HCEC 1CT (cell line): ENCODE measurements at regions not wholly inside any gene's neighbourhood (a gene's known extent, or its start where the extent isn't known, plus 50 kb on each side); places are given as distances from the start of the nearest gene placed in this dataset.
"Not testable (repeated sequence)": the region's sequence is repeated elsewhere in the genome, so short reads cannot be mapped to it uniquely, and the experiment has no call there.

Experiments used
- DNase-seq: peaks from one replicate; pipeline ENCODE4 v3.0.0-alpha.2; 2017

DNA sequence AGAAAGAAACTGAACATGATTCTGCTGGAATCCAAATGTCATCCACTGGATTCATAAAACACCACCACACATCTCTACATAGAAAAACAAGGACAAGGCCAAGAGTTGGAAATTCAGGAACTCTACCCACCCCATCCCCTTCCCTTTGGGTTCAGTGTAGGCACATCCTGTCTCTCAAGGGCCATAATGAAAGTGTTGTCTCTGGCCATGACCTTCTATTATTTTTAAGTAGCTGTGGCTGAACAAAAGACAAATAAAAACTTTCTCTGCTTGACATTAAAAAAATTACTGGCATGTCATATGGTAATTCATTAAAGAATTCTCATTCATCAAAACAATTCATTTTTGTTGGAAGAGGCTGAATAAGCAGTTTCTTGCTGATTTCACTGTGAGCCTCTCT, 54.9 kb upstream of the ZBTB18 start:
- no peak for DNase-seq

DNA sequence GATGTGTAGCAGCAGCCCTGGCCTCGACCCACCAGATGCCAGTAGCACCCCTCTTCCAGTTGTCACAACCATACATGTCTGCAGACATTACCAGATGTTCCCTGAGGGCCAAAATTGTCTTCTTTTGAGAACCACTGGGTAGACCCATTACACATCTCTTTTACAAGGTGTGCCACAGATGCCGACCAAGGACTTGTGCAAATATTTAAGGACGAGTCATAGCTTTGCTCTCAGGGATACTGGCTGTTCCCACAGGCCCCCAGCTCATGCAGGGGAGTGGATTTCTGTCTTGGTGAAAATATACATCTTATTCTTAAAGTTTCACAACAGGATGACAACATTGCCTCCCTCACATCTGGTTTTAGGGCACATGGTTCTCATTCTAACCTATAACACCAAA, 59.4 kb upstream of the ZBTB18 start:
- no peak for DNase-seq

DNA sequence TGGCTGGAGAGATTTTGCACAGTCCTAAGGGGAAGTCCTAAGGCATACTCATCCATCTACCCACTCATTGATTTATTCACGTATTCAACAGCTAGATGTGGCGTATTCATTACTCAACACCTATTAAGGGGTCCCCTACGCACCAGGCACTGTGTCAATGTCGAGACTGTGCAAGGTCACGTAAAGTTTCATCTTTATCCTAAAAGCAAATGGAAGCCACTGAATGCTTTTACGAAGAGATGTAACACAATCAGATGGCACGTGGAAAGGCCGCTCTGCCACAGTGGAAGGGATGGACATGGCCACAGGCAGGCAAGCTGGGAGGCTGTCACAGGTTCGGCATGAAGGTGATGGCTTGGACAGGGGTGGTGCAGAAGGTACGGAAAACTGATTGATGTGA, 66.3 kb upstream of the ZBTB18 start:
- no peak for DNase-seq

DNA sequence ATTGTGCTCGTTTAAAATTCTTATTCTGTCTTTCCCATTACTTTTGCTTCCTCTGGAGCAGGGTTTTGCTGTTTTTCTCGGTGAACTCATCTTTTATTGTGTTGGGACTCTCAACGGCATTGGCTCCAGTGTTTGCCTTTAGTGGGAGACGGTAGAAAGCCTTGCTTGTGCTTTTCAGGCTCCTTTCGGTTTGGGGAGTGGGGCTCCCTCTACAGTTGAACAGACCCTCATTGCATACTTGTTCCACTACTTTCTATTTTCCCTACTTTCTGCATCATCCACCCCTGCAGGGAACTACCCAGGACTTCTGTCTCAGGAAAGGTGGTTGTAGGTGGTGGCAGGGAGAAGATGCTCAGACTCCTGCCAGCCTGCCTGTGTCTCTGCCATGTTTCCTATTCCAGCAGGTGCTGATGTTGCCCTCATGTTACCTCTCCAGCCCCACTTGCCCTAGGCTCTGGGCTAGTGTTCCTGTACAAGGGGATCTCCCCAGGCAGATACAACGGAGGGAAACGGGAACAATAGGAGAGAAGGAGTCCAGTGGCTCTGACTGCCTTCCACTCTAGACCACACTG, 68.5 kb upstream of the ZBTB18 start:
- no peak for DNase-seq

DNA sequence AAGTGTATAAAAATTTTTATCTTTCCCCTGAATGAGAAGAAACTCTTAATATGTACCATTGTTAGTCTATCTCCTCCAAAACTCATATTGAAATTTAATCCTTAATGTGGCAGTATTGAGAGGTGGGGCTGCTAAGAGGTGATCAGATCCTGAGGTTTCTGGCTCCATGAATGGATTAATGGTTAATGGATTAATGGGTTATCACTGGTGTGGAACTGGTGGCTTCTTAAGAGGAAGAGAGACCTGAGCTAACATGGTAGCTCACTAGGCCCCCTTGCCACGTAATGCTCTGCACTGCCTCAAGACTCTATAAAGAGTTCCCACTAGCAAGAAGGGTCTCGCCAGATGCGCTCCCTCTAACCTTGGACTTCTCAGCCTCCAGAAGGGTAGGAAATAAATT, 70.6 kb upstream of the ZBTB18 start:
- no peak for DNase-seq

- DNase-seq: no peak
Observed at GRCh38 chr1:243980071-243980470, 71.0 kb upstream of the ZBTB18 start.

- DNase-seq: no peak
Observed at GRCh38 chr1:243979396-243979795, 71.7 kb upstream of the ZBTB18 start.

DNA sequence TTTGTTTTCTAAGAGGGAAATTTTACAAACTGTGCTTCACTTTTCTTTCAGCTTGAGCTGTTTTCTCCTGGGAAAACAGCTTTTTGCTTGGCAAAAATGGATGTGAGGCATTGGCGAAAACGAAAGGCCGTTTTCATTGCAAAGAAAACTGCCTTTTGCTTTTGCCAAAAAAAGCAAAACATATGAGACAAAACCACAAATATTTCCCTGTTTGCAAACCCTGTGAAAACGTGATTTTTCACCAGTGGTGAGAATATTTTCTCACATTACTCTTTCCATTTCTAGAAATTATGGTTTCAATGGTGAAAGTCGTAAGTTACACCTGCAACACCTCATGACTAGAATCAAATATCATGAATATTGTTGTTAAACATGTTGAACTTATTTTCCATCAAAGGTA, 74.0 kb upstream of the ZBTB18 start:
- DNase-seq: no peak

- no peak for DNase-seq
Observed at GRCh38 chr1:243974451-243975292, 76.4 kb upstream of the ZBTB18 start.

GRCh38 chr1:243973169-243973568, 77.9 kb upstream of the ZBTB18 start:
- DNase-seq: no peak

DNA sequence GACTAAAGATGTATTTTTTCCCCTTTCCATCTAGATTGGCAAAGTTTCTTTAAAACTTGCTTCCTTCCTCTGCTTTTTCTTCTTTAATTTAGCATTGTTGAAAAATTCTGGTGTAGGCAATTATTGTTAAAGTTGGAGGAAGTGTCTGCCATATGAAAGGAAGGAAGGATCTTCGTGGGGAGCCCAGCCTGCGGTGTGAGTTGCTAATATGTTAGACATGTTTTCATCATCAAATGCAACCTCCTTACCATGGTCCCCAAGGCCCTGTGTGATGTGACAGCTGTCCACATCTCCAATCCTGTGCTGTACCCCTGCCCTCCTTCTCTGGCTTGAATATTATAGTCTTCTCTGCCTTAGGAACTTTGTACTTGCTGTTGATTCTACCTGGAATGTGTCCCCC, 81.0 kb upstream of the ZBTB18 start:
- DNase-seq: no peak

DNA sequence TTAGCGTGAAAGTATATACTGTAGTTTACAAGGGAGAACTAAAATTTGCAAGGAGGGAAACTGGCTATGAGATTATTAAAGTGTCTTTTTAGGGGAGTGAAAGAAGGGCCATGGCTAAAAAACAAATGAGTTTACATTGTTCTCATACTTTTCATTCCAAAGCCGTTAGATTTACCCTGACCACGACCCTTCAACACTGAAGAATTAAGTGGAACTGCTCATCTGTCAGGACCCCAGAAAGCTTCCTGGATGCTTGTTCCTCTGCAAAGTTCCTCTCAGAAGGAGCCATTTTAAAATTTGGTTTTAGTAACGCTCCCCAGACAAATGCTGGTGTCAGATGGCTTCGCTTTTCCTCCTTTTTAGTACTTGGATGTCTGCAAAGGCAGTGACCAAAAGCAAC, 82.7 kb upstream of the ZBTB18 start:
- peak; percentile 41 for DNase-seq

DNA sequence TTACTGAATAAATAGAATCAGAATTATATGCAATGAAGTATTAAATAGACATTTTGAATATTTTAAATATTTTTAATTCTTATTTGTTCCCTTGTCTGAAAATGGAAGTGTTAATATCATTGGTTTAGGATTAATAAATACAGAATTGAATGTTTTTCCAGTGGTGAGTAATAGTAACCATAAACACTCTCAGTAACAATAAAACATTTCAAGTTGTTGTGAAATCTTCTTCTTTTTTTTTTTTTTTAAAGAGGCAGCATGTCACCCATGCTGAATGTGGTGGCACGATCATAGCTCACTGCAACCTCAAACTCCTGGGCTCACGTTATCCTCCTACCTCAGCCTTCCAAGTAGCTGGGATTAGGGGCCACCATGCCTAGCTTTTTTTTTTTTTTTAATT, 86.2 kb upstream of the ZBTB18 start:
- DNase-seq: peak; percentile 51

DNA sequence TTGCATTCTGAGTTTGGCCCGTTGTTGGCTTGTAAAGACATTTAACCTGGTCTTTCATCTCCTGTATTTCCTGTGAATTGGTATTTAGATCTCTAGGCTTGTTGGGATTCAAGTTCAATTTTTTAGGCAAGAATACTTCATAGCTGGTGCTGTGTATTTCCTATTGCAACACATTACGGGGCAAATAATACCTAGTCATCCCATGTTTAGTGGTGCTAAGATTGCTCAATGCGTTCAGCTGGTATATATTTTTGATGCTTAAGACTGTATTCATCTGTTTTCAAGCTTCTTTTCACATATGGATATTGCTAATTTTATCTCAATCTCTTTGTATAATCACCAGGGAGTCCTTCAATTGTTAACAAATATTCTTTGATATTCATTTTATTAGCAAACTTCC, 87.5 kb upstream of the ZBTB18 start:
- peak; percentile 56 for DNase-seq

DNA sequence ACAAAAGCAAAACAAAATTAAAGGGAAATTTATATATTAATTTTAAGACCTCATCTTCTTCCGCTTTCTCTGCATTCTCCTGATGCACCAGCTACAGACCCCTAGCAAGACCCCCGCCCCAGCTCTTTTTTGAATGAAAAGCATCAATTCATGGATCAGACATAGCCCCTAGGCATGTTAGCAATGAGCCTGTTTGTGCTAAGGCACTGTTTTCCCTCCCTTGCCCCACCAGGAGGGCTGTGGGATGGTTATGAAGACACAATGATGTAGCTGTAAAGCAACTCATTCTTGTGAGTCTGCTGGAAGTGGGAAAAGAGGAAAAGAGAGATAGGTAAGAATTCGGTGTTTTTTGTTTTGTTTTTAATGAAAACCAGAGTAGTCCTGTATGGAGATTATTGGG, 88.5 kb upstream of the ZBTB18 start:
- DNase-seq: no peak

DNA sequence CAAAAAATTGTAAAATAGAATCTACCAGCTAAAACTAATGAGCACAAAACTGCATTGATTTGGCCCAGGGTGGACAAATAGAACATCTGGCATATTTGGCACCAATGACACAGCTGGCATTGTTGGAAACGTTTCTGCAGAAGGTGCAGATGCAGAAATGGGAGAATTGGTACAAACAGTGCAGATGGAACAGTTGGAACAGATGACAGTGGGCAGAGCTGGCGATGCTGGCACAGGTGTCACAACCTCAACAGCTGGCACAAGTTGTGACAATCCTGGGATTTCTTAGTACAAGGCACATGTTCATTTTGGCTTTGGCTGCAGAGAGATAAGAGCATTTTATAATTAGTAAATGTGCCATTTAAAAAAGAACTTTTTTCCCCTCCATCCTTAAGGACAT, 91.1 kb upstream of the ZBTB18 start:
- DNase-seq: no peak

GRCh38 chr1:243957141-243957540, 93.9 kb upstream of the ZBTB18 start:
- DNase-seq: no peak

- DNase-seq: peak; percentile 20
Observed at GRCh38 chr1:243956450-243956849, 94.6 kb upstream of the ZBTB18 start.

GRCh38 chr1:243951207-243951606, 99.9 kb upstream of the ZBTB18 start:
- not testable (repeated sequence) for DNase-seq

DNA sequence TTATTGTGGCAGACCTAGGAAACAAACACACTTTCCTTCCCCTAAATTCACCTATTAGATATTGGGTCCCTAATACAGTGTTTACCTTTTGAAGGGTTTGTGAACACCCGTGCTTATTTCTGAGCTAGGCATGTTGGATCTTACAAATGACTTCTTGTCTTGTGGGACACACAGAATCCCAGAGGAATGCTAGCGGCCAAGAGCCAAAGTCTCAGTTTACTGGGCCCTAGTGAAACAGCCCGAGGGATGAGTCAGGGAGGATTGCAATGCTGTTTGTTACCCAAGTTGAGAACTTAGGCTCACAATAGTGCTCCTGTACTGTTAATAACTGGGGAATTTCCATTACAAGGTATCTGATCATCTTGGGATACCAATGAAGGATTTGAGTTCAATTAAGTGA, 100.1 kb upstream of the AKT3 start:
- DNase-seq: peak; percentile 94

GRCh38 chr1:243946946-243947345, 96.9 kb upstream of the AKT3 start:
- peak; percentile 49 for DNase-seq

- no peak for DNase-seq
Observed at GRCh38 chr1:243946253-243946652, 96.2 kb upstream of the AKT3 start.

DNA sequence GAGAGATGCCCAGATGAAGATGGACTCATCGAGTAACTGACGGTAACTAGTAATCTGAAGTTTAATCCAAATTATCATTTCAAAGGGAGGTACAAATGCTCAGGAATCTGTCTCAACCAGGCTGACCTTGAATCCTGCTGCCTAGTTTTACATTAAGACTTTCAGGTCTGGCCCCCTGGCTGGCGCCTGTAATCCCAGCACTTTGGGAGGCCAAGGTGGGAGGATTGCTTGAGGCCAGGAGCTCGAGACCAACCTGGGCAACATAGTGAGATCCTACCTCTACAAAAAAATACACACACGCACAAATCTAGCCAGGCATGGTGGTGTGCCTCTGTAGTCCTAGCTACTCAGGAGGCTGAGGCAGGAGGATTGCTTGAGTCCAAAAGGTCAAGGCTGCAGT, 95.7 kb upstream of the AKT3 start:
- DNase-seq: no peak

DNA sequence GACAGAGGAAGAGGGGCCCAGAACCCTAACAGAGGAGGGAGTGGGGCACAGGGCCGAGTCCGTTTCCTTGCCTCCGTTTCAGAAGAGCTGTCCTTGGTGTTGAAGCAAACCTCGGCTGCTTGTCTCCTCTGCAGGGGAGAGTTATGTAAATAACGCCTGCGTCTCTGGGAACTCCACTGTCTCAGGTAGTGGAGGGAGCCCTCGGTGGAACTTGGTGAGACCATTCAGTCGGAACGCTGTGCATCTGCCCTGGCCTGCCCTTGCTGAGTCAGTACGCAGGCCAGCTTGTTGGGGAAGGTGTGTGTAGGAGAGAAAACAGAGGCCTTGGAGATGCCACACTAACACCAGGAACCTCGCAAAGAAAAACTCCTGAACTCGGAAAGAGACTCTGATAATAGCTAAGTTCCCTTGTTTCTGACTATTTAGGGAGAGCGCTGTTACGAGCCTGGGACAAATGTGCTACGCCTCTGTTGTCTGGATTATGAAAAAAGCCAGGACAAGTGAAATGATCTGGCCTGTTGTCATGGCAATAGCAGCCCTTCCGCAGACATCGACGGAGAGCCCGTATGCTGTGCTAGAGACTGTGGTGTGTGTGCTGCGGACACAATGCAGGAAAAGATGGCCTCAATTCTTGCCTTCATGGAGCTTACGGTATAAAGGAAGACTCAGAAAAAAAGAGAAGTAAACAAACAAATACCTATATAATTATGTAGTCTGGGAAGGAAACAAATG, 94.6 kb upstream of the AKT3 start:
- DNase-seq: no peak
